ENCODE measurements at regions not wholly inside any gene's neighbourhood (a gene's known extent, or its start where the extent isn't known, plus 50 kb on each side); places are given as distances from the start of the nearest gene placed in this dataset.

DNA sequence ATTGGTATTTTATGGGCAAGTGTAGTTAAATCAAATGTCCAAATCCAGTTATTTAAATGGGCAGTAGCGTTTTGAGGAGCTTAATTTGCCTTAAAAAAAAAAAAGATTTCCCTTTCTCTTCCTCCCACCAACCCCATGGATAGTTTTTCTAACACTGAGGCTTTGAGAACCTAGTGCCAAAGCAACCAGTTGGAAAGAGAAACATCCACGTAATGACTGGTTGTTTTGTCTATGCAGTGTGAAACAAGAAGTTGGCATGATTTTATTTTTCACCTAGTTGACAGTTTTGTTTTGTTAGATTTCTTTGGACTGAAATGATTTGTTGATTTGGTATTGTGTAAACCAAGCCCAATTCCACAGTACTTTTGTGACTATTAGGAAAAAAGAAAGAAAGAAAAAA is 170.0 kb downstream of the SOX2 start:
- no peaks in the 10 kb centered on the region for H3K9me3 Mint-ChIP-seq
- no peak overlapping the region for H3K27ac Mint-ChIP-seq
- no peak overlapping the region for H3K4me3 Mint-ChIP-seq
- no peak for DNase-seq
- H3K36me3 Mint-ChIP-seq: no peaks in the 10 kb centered on the region
- no peaks in the 10 kb centered on the region for H3K27me3 Mint-ChIP-seq
- H3K4me1 Mint-ChIP-seq: no peaks in the 10 kb centered on the region
- ATAC-seq (replicated peaks): no peak

DNA sequence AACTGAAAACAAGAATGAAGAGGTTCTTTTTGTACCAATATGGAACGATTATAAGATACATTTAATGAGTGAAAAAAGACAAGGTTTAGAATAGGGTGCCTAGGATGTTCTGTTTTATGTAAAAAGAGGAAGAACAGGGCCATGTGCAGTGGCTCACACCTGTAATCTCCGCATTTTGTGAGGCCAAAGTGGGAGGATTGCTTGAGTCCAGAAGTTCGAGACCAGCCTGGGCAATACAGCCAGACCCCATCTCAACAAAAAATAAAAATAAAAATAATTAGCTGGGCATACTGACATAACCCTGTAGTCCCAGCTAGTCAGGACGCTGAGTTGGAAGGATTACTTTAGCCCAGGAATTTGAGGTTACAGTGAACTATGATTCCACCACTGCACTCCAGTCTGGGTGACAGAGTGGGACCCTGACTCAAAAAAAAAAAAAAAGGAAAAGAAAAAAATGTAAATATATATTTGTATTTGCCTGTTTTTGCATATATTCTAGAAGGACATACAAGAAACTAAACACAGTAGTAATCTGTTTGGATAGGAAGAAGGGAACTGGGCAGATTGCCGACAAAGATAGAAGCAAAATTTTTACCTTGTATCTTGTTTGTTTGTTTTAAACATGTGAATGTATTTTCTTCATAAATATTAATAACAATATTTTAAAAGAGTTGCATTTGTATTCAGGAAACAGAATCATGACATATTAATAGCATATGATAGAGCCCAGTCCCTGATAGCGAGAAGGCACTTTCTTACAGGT is 174.3 kb downstream of the SOX2 start:
- no peaks in the 10 kb centered on the region for H3K4me1 Mint-ChIP-seq
- H3K9me3 Mint-ChIP-seq: no peaks in the 10 kb centered on the region
- H3K27ac Mint-ChIP-seq: no peak overlapping the region
- DNase-seq (no peak), ATAC-seq (replicated peaks) (no peak)
- H3K36me3 Mint-ChIP-seq: no peaks in the 10 kb centered on the region
- no peaks in the 10 kb centered on the region for H3K27me3 Mint-ChIP-seq
- no peak overlapping the region for H3K4me3 Mint-ChIP-seq

DNA sequence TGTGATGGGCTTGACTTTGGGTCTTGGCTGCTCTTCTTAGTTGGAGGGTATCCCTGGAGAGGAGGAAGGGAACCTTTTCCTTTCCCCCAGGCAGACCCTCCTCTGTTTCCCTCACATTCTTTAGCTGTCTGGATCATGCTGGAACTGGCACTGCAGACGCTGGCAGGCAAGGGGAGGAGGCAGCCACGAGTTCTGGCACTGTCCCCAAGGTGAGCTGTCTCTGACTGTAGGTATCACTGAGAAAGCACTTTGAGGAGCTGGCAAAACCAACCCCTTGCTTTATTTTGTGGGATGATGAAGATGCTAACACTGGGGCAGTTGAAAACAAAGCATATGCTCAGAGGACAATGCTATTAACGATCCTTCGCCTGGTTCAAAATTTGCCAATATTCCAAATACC is 175.0 kb downstream of the SOX2 start:
- ATAC-seq (replicated peaks) (no peak), DNase-seq (no peak)
- Mint-ChIP-seq H3K4me1 (no peaks in the 10 kb centered on the region), H3K27me3 (no peaks in the 10 kb centered on the region), H3K27ac (no peak overlapping the region), H3K36me3 (no peaks in the 10 kb centered on the region), H3K4me3 (no peak overlapping the region), H3K9me3 (no peaks in the 10 kb centered on the region)

DNA sequence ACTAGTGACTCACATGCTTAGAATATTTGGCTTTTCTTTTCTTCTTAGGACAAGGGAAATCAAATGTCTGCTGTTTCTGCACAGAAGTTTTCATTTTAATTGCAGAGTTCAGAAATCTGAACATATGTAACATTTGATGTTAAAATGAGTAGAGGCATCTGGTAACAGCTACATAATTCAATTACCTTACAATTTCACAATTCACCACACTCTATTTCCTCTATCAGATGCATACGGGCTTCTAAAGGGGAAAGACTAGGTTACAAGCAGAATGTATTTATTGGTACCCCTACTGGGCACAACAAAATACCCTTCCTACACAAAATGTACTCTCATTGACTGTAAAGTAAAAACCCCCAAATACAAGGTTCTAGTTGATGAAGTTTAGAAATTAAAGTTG is 176.0 kb downstream of the SOX2 start:
- DNase-seq (no peak), ATAC-seq (replicated peaks) (no peak)
- no peaks in the 10 kb centered on the region for H3K27me3 Mint-ChIP-seq
- H3K4me3 Mint-ChIP-seq: no peak overlapping the region
- H3K27ac Mint-ChIP-seq: no peak overlapping the region
- no peaks in the 10 kb centered on the region for H3K36me3 Mint-ChIP-seq
- no peaks in the 10 kb centered on the region for H3K9me3 Mint-ChIP-seq
- H3K4me1 Mint-ChIP-seq: no peaks in the 10 kb centered on the region

DNA sequence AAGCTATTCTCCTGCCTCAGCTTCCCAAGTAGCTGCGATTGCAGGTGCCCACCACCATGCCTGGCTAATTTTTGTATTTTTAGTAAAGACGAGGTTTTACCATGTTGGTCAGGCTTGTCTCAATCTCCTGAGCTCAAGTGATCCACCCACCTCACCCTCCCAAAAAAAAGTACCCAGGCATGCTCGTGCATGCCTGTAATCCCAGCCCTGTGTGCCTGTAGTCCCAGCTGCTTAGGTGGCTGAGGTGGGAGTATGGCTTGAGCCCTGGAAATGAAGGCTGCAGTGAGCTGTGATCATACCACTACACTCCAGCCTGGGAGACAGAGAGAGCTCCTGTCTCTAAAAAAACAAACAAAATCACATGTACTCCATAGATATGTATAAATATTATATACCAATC is 176.5 kb downstream of the SOX2 start:
- Mint-ChIP-seq H3K4me3 (no peak overlapping the region), H3K9me3 (no peaks in the 10 kb centered on the region), H3K27ac (no peak overlapping the region), H3K27me3 (no peaks in the 10 kb centered on the region), H3K36me3 (no peaks in the 10 kb centered on the region), H3K4me1 (no peaks in the 10 kb centered on the region)
- ATAC-seq (replicated peaks): no peak
- DNase-seq: no peak

DNA sequence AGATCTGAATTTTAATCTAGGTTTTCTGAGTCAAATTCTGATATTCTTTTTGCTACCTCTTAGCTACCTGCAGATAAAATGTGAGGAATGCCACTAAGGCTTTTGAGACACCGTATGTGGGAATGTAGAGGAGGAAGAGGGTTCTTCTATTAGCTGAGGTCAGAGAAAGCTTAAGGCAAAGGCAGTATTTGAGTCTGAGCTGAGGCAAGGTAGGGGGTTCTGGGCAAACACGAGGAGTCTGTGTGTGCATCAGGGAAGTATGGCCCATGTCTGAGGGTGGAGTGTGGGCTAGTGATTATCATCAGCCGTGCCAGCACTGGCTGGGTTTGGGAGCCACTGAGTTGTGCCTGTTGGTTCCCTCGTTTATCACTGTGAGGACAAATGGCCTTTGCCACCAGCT is 181.1 kb downstream of the SOX2 start:
- no peaks in the 10 kb centered on the region for H3K36me3 Mint-ChIP-seq
- no peak for DNase-seq
- no peak overlapping the region for H3K4me3 Mint-ChIP-seq
- ATAC-seq (replicated peaks): no peak
- H3K9me3 Mint-ChIP-seq: no peaks in the 10 kb centered on the region
- no peaks in the 10 kb centered on the region for H3K27me3 Mint-ChIP-seq
- H3K4me1 Mint-ChIP-seq: no peaks in the 10 kb centered on the region
- H3K27ac Mint-ChIP-seq: no peak overlapping the region

DNA sequence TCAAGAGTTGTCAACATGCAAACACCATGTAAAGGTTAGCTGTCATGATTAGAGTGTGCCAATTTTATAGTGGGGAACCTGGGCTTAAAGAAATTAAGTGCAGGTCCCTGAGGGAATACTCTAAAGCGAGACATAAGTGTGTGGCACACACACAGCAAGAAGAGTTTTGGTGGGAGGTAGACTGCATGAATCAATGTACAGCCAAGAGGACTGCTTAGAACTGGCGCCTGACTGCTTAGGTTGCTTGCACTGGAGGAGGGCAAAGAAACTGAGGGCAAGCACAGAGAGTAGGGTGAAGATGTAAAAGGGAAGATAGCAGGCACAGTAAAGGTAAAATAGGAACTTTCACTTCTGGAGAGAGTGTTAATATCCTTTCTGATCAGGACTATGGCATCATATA is 184.9 kb downstream of the SOX2 start:
- H3K9me3 Mint-ChIP-seq: no peaks in the 10 kb centered on the region
- H3K27ac Mint-ChIP-seq: no peak overlapping the region
- H3K27me3 Mint-ChIP-seq: no peaks in the 10 kb centered on the region
- H3K4me3 Mint-ChIP-seq: no peak overlapping the region
- ATAC-seq (replicated peaks): no peak
- no peaks in the 10 kb centered on the region for H3K36me3 Mint-ChIP-seq
- H3K4me1 Mint-ChIP-seq: no peaks in the 10 kb centered on the region
- no peak for DNase-seq

DNA sequence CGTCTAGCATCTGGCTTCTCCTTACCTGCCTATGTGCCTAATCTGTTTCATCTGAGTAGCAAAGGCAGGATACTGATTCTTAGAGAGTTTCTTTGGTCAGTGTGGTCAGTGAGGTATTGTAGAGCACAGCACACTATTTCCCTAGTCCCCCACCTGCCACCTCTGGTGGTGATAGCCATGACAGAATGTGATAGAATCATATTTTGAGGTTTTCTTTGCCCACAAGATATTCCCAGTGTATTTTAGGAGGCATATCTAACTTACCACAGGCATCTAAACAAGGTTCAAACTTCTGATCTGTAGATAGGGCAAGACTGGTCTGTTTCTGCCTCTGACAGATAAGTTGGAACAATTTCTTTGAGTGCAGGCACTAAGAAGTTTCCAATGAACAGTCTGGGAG is 188.0 kb downstream of the SOX2 start:
- no peaks in the 10 kb centered on the region for H3K36me3 Mint-ChIP-seq
- no peak for ATAC-seq (replicated peaks)
- H3K9me3 Mint-ChIP-seq: no peaks in the 10 kb centered on the region
- H3K4me3 Mint-ChIP-seq: no peak overlapping the region
- no peak for DNase-seq
- H3K4me1 Mint-ChIP-seq: no peaks in the 10 kb centered on the region
- no peak overlapping the region for H3K27ac Mint-ChIP-seq
- no peaks in the 10 kb centered on the region for H3K27me3 Mint-ChIP-seq

DNA sequence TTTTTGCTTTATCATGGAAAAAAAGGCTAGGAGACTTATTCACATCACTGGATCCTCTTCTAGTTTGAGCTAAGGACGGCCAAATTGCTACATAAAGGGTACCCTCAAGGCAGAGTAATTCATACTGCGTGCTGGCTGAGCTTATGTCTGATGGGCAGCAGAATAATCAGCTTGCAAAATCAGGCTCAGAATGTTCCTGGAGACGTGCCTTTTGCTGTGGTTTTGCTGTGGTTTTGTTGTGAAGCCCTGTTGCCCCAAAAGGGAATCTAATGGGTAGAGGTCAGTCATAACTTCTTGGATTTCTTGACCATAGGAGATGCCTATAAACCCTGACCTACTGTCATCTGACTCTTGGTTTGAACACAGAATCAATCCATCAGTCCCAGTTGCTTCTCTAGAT is 189.9 kb downstream of the SOX2 start:
- ATAC-seq (replicated peaks): no peak
- no peak overlapping the region for H3K4me3 Mint-ChIP-seq
- no peak for DNase-seq
- no peak overlapping the region for H3K27ac Mint-ChIP-seq
- no peaks in the 10 kb centered on the region for H3K9me3 Mint-ChIP-seq
- no peaks in the 10 kb centered on the region for H3K36me3 Mint-ChIP-seq
- H3K4me1 Mint-ChIP-seq: no peaks in the 10 kb centered on the region
- no peaks in the 10 kb centered on the region for H3K27me3 Mint-ChIP-seq

DNA sequence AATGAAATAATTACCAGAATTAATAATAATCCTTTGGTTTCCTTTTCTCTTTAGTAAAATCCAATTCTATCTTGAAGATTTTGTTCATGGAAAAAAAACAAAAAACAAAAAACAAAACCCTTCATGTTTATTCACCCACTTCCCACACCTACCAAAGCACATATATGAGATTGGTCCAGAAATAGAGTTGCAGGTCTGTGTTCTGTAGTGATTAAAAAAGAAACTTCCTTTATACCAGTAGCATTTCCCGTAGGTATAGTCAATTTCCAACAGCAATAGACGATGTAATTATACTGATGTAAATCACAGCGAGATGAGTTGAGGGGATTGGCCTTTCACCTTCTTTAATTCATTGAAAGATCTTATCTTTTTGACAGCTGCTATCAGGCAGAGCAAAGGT is 194.6 kb downstream of the SOX2 start:
- peaks cover 1 to 4% of the 10 kb centered on the region in 2 donors for H3K9me3 Mint-ChIP-seq
- H3K36me3 Mint-ChIP-seq: no peaks in the 10 kb centered on the region
- no peak overlapping the region for H3K27ac Mint-ChIP-seq
- DNase-seq (no peak), ATAC-seq (replicated peaks) (no peak)
- H3K4me1 Mint-ChIP-seq: peaks cover 0 to 4% of the 10 kb centered on the region in 2 donors
- H3K4me3 Mint-ChIP-seq: no peak overlapping the region
- H3K27me3 Mint-ChIP-seq: no peaks in the 10 kb centered on the region

DNA sequence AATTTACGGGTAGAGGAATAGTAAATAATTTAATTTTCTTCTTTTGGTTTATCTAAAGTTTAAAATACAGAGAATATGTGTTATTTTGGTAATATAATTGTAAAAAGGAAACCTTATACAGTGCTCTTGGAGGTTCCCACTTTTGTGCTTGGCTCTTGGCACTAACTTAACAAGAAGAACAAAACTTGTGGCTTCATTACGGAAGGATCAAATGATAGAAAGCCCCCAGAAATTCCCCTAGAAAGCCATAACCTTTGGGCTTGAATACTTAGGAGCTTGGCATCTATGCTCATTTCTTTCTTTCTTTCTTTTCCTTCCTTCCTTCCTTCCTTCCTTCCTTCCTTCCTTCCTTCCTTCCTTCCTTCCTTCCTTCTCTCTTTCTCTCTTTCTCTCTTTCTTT is 197.5 kb downstream of the SOX2 start:
- DNase-seq: no peak
- ATAC-seq (replicated peaks): no peak
- no peaks in the 10 kb centered on the region for H3K36me3 Mint-ChIP-seq
- H3K27me3 Mint-ChIP-seq: no peaks in the 10 kb centered on the region
- H3K9me3 Mint-ChIP-seq: peaks cover 1 to 4% of the 10 kb centered on the region in 2 donors
- H3K4me3 Mint-ChIP-seq: no peak overlapping the region
- no peak overlapping the region for H3K27ac Mint-ChIP-seq
- peaks cover 0 to 4% of the 10 kb centered on the region in 2 donors for H3K4me1 Mint-ChIP-seq

DNA sequence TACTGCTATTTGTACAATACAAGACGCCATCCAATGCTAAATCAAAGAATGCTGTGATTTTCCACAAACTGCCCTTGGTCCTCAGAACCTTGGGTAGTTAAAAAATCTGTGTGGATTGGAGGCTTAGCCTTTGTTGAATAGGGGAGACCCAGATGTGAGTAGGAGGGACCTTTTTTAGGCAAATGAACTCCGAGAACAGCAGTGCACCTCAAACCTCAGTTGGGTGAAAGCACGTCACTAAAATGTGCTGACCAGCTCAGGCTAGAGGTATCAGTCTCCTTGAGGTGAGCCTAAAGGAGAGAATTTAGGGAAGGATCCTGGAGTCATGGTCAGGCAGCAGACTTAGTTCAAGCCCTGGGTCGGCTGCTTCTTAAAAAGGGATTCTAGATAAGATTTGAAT is 200.7 kb downstream of the SOX2 start:
- peaks cover 0 to 4% of the 10 kb centered on the region in 2 donors for H3K4me1 Mint-ChIP-seq
- H3K4me3 Mint-ChIP-seq: no peak overlapping the region
- no peaks in the 10 kb centered on the region for H3K27me3 Mint-ChIP-seq

DNA sequence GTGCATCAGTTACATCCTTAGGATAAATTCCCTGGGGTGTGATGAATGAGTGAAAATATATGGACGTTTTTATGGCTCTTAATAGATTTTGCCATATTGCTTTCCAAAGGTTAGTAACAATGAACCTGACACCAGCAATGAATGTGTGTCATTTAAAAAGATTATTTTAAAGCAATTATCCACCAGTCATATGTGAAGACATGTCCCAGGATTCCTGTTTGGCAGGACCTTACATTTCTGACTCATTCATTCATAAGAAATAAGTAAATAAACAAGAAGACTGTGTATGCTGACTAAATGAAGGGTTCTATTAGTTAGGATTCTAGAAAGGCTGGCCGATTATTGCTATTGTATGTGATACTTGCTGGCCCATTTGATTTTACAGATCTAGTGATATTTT is 201.5 kb downstream of the SOX2 start:
- ATAC-seq (replicated peaks) (no peak), DNase-seq (no peak)
- Mint-ChIP-seq H3K9me3 (peaks cover 0 to 3% of the 10 kb centered on the region in 2 donors), H3K4me1 (peaks cover 0 to 4% of the 10 kb centered on the region in 2 donors), H3K36me3 (no peaks in the 10 kb centered on the region), H3K27me3 (no peaks in the 10 kb centered on the region), H3K27ac (no peak overlapping the region), H3K4me3 (no peak overlapping the region)

More for the DNA sequence above, 200.7 kb downstream of the SOX2 start:
- Mint-ChIP-seq H3K36me3 (no peaks in the 10 kb centered on the region), H3K27ac (no peak overlapping the region), H3K9me3 (peaks cover under 1 to 1% of the 10 kb centered on the region in 2 donors)
- DNase-seq (no peak), ATAC-seq (replicated peaks) (no peak)

DNA sequence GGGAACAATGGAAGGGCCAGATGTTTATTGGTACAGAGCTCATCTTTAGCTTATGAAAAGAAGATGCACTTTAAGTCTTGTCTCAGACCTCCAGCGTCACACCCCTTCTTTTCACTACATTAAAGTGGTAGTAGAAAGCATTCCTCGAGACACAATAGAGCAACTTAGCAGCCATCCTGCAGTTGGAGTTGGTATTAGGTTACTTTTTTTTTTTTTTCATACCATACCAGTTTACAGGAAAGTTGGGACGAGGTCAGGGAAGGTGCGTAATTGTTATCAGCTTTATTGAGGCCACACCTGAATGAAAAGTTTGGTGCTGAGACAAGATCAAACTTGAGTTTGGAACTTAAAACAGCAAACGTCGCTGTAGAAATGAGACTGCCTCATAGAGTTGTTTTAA is 203.8 kb downstream of the SOX2 start:
- ATAC-seq (replicated peaks) (no peak), DNase-seq (no peak)
- H3K36me3 Mint-ChIP-seq: no peaks in the 10 kb centered on the region
- no peak overlapping the region for H3K27ac Mint-ChIP-seq
- peaks cover 0 to 3% of the 10 kb centered on the region in 2 donors for H3K9me3 Mint-ChIP-seq
- no peaks in the 10 kb centered on the region for H3K27me3 Mint-ChIP-seq
- peaks cover 0 to under 1% of the 10 kb centered on the region in 2 donors for H3K4me1 Mint-ChIP-seq
- no peak overlapping the region for H3K4me3 Mint-ChIP-seq

DNA sequence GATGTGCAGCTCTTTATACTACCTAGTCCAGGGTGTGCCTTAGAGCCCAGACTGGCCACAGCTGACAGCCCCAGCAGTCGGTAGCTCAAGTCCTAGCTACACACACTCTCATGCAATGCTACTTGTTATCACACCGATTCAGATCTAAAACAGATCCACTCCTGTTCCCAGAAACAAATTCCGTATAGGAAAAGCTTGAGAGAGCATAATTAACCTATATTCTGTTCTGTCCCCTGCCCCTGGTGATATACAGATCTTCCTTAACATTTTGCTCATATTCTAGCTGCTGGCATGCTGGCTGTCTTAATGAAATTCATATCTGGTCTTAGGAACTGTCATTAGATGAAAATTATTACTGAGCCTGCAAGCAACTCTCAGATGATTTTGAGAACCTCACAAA is 204.3 kb downstream of the SOX2 start:
- H3K4me3 Mint-ChIP-seq: no peak overlapping the region
- H3K27me3 Mint-ChIP-seq: no peaks in the 10 kb centered on the region
- peaks cover 0 to 3% of the 10 kb centered on the region in 2 donors for H3K9me3 Mint-ChIP-seq

DNA sequence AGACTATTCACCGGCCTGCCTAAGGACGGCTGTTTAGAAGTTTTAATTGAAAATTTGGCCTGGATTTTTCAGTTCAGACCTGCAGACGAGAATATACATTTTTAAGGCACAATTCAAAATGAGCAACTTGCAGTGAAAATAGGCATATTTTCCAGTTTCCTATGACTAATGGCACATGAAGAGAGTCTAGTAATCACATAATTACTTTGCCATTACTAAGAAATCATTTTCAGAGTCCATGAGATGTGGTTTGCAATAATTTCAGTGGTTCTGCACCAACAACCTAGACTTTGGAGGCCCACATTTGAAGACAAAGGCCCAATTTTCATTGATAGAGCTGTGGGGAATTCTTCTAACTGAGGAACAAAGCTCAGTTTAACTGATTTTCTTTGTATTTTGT is 205.3 kb downstream of the SOX2 start:
- H3K27ac Mint-ChIP-seq: no peak overlapping the region
- DNase-seq (no peak), ATAC-seq (replicated peaks) (no peak)
- no peak overlapping the region for H3K4me3 Mint-ChIP-seq
- peaks cover 11 to 15% of the 10 kb centered on the region in 2 donors for H3K4me1 Mint-ChIP-seq
- H3K27me3 Mint-ChIP-seq: no peaks in the 10 kb centered on the region
- H3K36me3 Mint-ChIP-seq: no peaks in the 10 kb centered on the region
- peaks cover 0 to 3% of the 10 kb centered on the region in 2 donors for H3K9me3 Mint-ChIP-seq

More for the DNA sequence above, 204.3 kb downstream of the SOX2 start:
- DNase-seq: no peak
- Mint-ChIP-seq H3K4me1 (peaks cover 3 to 5% of the 10 kb centered on the region in 2 donors), H3K36me3 (no peaks in the 10 kb centered on the region), H3K27ac (no peak overlapping the region)
- ATAC-seq (replicated peaks): no peak
